ENCODE measurements at regions not wholly inside any gene's neighbourhood (a gene's known extent, or its start where the extent isn't known, plus 50 kb on each side); places are given as distances from the start of the nearest gene placed in this dataset.
A peak's percentile ranks its signal among the peaks of the same experiment; 100 is the strongest.

DNA sequence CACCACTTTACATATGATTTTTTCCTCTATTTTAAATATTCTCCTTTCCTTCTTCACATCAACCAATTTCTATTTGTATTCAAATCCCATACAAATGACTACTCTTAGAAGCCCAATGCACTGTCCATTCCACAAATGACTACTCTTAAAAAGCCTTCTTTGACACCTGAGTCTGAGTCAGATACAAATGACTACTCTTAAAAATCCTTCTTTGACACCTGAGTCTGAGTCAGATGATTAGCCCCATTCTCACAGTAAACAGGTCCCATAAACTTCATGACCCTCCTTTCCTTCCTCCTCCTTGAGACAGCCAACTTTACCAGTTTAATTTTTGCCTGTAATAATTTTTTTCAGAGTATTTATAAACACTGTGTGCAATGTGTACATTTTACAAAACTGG, 231.3 kb upstream of the USP25 start:
- TF ChIP-seq CTCF (IDR thresholded peaks at IDR 0.05), result no peak
- no peaks in the 10 kb centered on the region for H3K36me3 ChIP-seq
- ATAC-seq (no peak), DNase-seq (no peak)
- H3K4me1 ChIP-seq, result no peaks in the 10 kb centered on the region
- H3K27me3 ChIP-seq (ENCODE audit: low read depth), result no peaks in the 10 kb centered on the region
- no peak overlapping the region for H3K4me3 ChIP-seq
- intact Hi-C loops (cut with DNase I), result no loop called here
- H3K27ac ChIP-seq, result no peak overlapping the region
- no peaks in the 10 kb centered on the region for H3K9me3 ChIP-seq

GRCh38 chr21:15506086-15506485, 223.7 kb upstream of the USP25 start:
- H3K27ac ChIP-seq, result no peak overlapping the region
- H3K36me3 ChIP-seq, result no peaks in the 10 kb centered on the region
- intact Hi-C loops (cut with DNase I), result no loop called here
- no peak overlapping the region for H3K4me3 ChIP-seq
- ATAC-seq, result no peak
- no peak for DNase-seq
- no peaks in the 10 kb centered on the region for H3K9me3 ChIP-seq
- no peak for TF ChIP-seq CTCF (IDR thresholded peaks at IDR 0.05)
- H3K27me3 ChIP-seq (ENCODE audit: low read depth), result no peaks in the 10 kb centered on the region
- H3K4me1 ChIP-seq, result no peaks in the 10 kb centered on the region

- Histone ChIP-seq H3K36me3 (no peaks in the 10 kb centered on the region), H3K4me3 (no peak overlapping the region), H3K9me3 (no peaks in the 10 kb centered on the region), H3K27me3 (ENCODE audit: low read depth) (no peaks in the 10 kb centered on the region), H3K27ac (no peak overlapping the region), H3K4me1 (no peaks in the 10 kb centered on the region)
- intact Hi-C loops (cut with DNase I), result no loop called here
- ATAC-seq, result no peak
- no peak for TF ChIP-seq CTCF (IDR thresholded peaks at IDR 0.05)
- DNase-seq, result no peak
These were observed 221.2 kb upstream of the USP25 start for GRCh38 chr21:15508554-15508953.

- Histone ChIP-seq H3K9me3 (no peaks in the 10 kb centered on the region), H3K27me3 (ENCODE audit: low read depth) (no peaks in the 10 kb centered on the region), H3K27ac (no peak overlapping the region), H3K4me3 (no peak overlapping the region), H3K4me1 (no peaks in the 10 kb centered on the region), H3K36me3 (no peaks in the 10 kb centered on the region)
- TF ChIP-seq CTCF (IDR thresholded peaks at IDR 0.05), result no peak
- ATAC-seq (peak; percentile 52 to 63), DNase-seq (no peak)
- intact Hi-C loops (cut with DNase I), result no loop called here
These were observed 215.5 kb upstream of the USP25 start for GRCh38 chr21:15514073-15514946.

DNA sequence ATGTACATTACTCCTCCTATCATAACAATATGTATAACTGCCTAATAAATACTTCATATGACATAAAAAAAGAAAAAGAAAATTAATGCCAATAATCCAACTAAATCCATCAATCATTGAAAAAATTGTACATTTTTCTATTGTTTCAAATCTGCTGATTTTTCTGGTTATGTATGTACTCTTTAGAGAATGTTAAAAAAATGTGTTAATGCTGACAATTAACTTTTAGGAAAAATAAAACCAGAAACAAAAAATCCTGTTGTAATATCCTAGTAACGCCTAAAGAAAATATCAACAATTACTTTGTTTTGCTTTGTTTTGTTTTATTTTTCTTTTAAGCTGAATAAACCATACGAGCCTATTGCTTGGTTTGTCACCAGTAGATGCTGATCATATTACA, 213.9 kb upstream of the USP25 start:
- TF ChIP-seq CTCF (IDR thresholded peaks at IDR 0.05), result no peak
- Histone ChIP-seq H3K27me3 (ENCODE audit: low read depth) (no peaks in the 10 kb centered on the region), H3K27ac (no peak overlapping the region), H3K4me1 (no peaks in the 10 kb centered on the region), H3K9me3 (no peaks in the 10 kb centered on the region), H3K36me3 (no peaks in the 10 kb centered on the region), H3K4me3 (no peak overlapping the region)
- no peak for DNase-seq
- intact Hi-C loops (cut with DNase I), result no loop called here
- ATAC-seq, result no peak
